ENCODE measurements at regions not wholly inside any gene's neighbourhood (a gene's known extent, or its start where the extent isn't known, plus 50 kb on each side); places are given as distances from the start of the nearest gene placed in this dataset.

DNA sequence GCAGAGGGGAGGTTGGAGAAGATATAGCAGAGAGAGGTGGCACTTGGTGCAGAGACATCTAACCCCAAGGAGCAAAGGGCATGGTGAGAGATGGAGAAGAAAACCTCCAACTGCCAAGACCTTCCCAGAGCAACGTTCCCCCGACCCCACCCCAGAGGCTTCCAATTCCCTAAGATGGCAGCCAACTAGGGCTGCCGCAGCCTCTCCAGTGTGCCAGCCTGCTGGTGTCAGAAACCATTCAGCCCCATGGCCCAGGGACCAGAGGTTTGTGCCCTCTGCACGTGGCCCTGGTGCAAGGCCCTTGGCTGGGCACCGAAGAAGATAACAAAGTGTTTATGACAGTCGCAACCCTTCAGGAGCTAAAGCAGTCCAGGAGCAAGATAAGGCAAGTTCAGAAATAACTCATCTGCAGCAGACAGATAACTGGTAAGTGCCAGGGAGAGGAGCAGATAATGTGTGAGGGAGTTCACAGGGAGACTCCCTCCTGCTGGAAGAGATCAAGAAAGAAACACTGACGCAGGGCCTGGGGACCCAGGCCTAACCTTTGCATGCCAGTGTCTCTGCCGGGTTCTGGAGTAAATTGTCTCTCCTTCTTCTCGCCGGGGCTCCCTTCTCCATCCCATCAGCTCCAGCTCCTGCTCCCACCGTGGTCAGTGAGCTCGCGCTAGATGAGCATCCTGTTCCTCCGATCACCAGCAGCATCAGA lies 66.1 kb upstream of the ID2 start:
- TF ChIP-seq, protein P1, sequence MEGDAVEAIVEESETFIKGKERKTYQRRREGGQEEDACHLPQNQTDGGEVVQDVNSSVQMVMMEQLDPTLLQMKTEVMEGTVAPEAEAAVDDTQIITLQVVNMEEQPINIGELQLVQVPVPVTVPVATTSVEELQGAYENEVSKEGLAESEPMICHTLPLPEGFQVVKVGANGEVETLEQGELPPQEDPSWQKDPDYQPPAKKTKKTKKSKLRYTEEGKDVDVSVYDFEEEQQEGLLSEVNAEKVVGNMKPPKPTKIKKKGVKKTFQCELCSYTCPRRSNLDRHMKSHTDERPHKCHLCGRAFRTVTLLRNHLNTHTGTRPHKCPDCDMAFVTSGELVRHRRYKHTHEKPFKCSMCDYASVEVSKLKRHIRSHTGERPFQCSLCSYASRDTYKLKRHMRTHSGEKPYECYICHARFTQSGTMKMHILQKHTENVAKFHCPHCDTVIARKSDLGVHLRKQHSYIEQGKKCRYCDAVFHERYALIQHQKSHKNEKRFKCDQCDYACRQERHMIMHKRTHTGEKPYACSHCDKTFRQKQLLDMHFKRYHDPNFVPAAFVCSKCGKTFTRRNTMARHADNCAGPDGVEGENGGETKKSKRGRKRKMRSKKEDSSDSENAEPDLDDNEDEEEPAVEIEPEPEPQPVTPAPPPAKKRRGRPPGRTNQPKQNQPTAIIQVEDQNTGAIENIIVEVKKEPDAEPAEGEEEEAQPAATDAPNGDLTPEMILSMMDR (IDR thresholded peaks at IDR 0.05), result no peak
- no peak for TF ChIP-seq POLR2A (IDR thresholded peaks at IDR 0.05)
